Effector memory CD8-positive, alpha-beta T cell (primary cell): ENCODE measurements at regions not wholly inside any gene's neighbourhood (a gene's known extent, or its start where the extent isn't known, plus 50 kb on each side); places are given as distances from the start of the nearest gene placed in this dataset.
"Not testable (repeated sequence)": the region's sequence is repeated elsewhere in the genome, so short reads cannot be mapped to it uniquely, and the experiment has no call there.

Experiments
- ATAC-seq: fragments of 150-1000 bp; cut with Tn5 transposase; replicated peaks from 2 replicates; pipeline ENCODE4 v1.10.0; 2021; ENCODE audit warnings: mild to moderate bottlenecking, moderate library complexity
- DNase-seq, 3 experiments: peaks; one replicate each; pipeline ENCODE4 v3.0.0; 2021
- H3K27ac Mint-ChIP-seq, 2 donors: one replicate each; pipeline ENCODE4 v1.8.0; 2022; ENCODE audit warnings: mild to moderate bottlenecking in 2 of 2, mixed read lengths in 2 of 2, moderate library complexity in 2 of 2
- H3K27me3 Mint-ChIP-seq, 2 donors: one replicate each; pipeline ENCODE4 v1.8.0; 2022; ENCODE audit warnings: mixed read lengths in 2 of 2
- H3K36me3 Mint-ChIP-seq: one replicate; pipeline ENCODE4 v1.8.0; 2022; ENCODE audit warnings: mild to moderate bottlenecking, moderate library complexity, mixed read lengths; ENCODE audit not compliant: insufficient read depth
- H3K4me1 Mint-ChIP-seq, 2 donors: one replicate each; pipeline ENCODE4 v1.8.0; 2022; ENCODE audit warnings: low read depth in 2 of 2, mixed read lengths in 2 of 2
- H3K4me3 Mint-ChIP-seq, 2 donors: one replicate each; pipeline ENCODE4 v1.8.0; 2022; ENCODE audit warnings: mild to moderate bottlenecking in 2 of 2, mixed read lengths in 2 of 2, moderate library complexity in 2 of 2
- H3K9me3 Mint-ChIP-seq, 2 donors: one replicate each; pipeline ENCODE4 v1.8.0; 2022; ENCODE audit warnings: mixed read lengths in 2 of 2

GRCh38 chr4:100935090-100935489 is 412.2 kb downstream of the PPP3CA start:
- DNase-seq (peak in 1 of 3 experiments; percentile 10), ATAC-seq (peak; percentile 46)

GRCh38 chr4:100933628-100934027 is 413.7 kb downstream of the PPP3CA start:
- peak overlapping the region; percentile 10 to 82 for H3K27ac Mint-ChIP-seq
- H3K9me3 Mint-ChIP-seq, result no peaks in the 10 kb centered on the region
- H3K4me3 Mint-ChIP-seq, result peak overlapping the region; percentile 44 to 50
- H3K27me3 Mint-ChIP-seq, result no peaks in the 10 kb centered on the region
- no peak for ATAC-seq
- peaks cover 10 to 14% of the 10 kb centered on the region in 2 donors for H3K4me1 Mint-ChIP-seq
- DNase-seq, result no peak
- H3K36me3 Mint-ChIP-seq, result no peaks in the 10 kb centered on the region

More at GRCh38 chr4:100935090-100935489, 412.2 kb downstream of the PPP3CA start:
- Mint-ChIP-seq H3K4me3 (no peak overlapping the region), H3K9me3 (no peaks in the 10 kb centered on the region), H3K4me1 (peaks cover 10 to 14% of the 10 kb centered on the region in 2 donors), H3K27me3 (no peaks in the 10 kb centered on the region), H3K36me3 (no peaks in the 10 kb centered on the region), H3K27ac (no peak overlapping the region)

- Mint-ChIP-seq H3K36me3 (no peaks in the 10 kb centered on the region), H3K4me1 (peaks cover 10 to 14% of the 10 kb centered on the region in 2 donors), H3K27ac (no peak overlapping the region), H3K27me3 (no peaks in the 10 kb centered on the region), H3K4me3 (no peak overlapping the region), H3K9me3 (no peaks in the 10 kb centered on the region)
- ATAC-seq, result no peak
- DNase-seq, result no peak
Measured at GRCh38 chr4:100929758-100930157, 411.9 kb upstream of the EMCN start.

GRCh38 chr4:100929135-100929534 is 411.3 kb upstream of the EMCN start:
- ATAC-seq, result no peak
- Mint-ChIP-seq H3K4me1 (peaks cover 10 to 14% of the 10 kb centered on the region in 2 donors), H3K4me3 (no peak overlapping the region), H3K27me3 (no peaks in the 10 kb centered on the region), H3K9me3 (no peaks in the 10 kb centered on the region), H3K36me3 (no peaks in the 10 kb centered on the region), H3K27ac (no peak overlapping the region)
- DNase-seq, result no peak

GRCh38 chr4:100926039-100926717 is 408.4 kb upstream of the EMCN start:
- no peak overlapping the region for H3K27ac Mint-ChIP-seq

GRCh38 chr4:100913685-100914084 is 395.9 kb upstream of the EMCN start:
- H3K27ac Mint-ChIP-seq, result no peak overlapping the region
- no peaks in the 10 kb centered on the region for H3K9me3 Mint-ChIP-seq
- DNase-seq (no peak), ATAC-seq (no peak)
- peaks cover 14 to 20% of the 10 kb centered on the region in 2 donors for H3K27me3 Mint-ChIP-seq
- H3K4me3 Mint-ChIP-seq, result no peak overlapping the region
- H3K4me1 Mint-ChIP-seq, result no peaks in the 10 kb centered on the region
- H3K36me3 Mint-ChIP-seq, result no peaks in the 10 kb centered on the region

More at GRCh38 chr4:100926039-100926717, 408.4 kb upstream of the EMCN start:
- no peak for DNase-seq
- Mint-ChIP-seq H3K27me3 (no peaks in the 10 kb centered on the region), H3K36me3 (no peaks in the 10 kb centered on the region), H3K4me1 (no peaks in the 10 kb centered on the region), H3K4me3 (no peak overlapping the region), H3K9me3 (no peaks in the 10 kb centered on the region)
- no peak for ATAC-seq

GRCh38 chr4:100908540-100908939 is 390.7 kb upstream of the EMCN start:
- Mint-ChIP-seq H3K4me1 (peaks cover 0 to 3% of the 10 kb centered on the region in 2 donors), H3K36me3 (no peaks in the 10 kb centered on the region), H3K27me3 (no peaks in the 10 kb centered on the region), H3K9me3 (no peaks in the 10 kb centered on the region), H3K27ac (no peak overlapping the region), H3K4me3 (no peak overlapping the region)
- DNase-seq (no peak), ATAC-seq (no peak)

- Mint-ChIP-seq H3K36me3 (no peaks in the 10 kb centered on the region), H3K27ac (no peak overlapping the region), H3K4me1 (peaks cover 0 to 3% of the 10 kb centered on the region in 2 donors), H3K9me3 (no peaks in the 10 kb centered on the region), H3K4me3 (no peak overlapping the region), H3K27me3 (no peaks in the 10 kb centered on the region)
- no peak for DNase-seq
- ATAC-seq, result no peak
Measured at GRCh38 chr4:100907465-100908454, 389.9 kb upstream of the EMCN start.

- Mint-ChIP-seq H3K9me3 (no peaks in the 10 kb centered on the region), H3K27me3 (no peaks in the 10 kb centered on the region), H3K4me1 (peaks cover 0 to 3% of the 10 kb centered on the region in 2 donors), H3K27ac (no peak overlapping the region), H3K4me3 (no peak overlapping the region), H3K36me3 (no peaks in the 10 kb centered on the region)
- DNase-seq (no peak), ATAC-seq (no peak)
Measured at GRCh38 chr4:100906973-100907372, 389.2 kb upstream of the EMCN start.

GRCh38 chr4:100900945-100901344 is 383.1 kb upstream of the EMCN start:
- not testable (repeated sequence) for H3K9me3 Mint-ChIP-seq

GRCh38 chr4:100900134-100900533 is 382.3 kb upstream of the EMCN start:
- no peaks in the 10 kb centered on the region for H3K9me3 Mint-ChIP-seq
- H3K4me1 Mint-ChIP-seq, result peaks cover 5 to 9% of the 10 kb centered on the region in 2 donors
- H3K27ac Mint-ChIP-seq, result no peak overlapping the region
- no peaks in the 10 kb centered on the region for H3K27me3 Mint-ChIP-seq
- no peaks in the 10 kb centered on the region for H3K36me3 Mint-ChIP-seq
- no peak overlapping the region for H3K4me3 Mint-ChIP-seq
- DNase-seq (no peak), ATAC-seq (no peak)

More at GRCh38 chr4:100900945-100901344, 383.1 kb upstream of the EMCN start:
- not testable (repeated sequence) for DNase-seq, ATAC-seq, H3K4me1 Mint-ChIP-seq, H3K4me3 Mint-ChIP-seq, H3K27me3 Mint-ChIP-seq, H3K36me3 Mint-ChIP-seq, H3K27ac Mint-ChIP-seq

GRCh38 chr4:100898844-100899243 is 381.0 kb upstream of the EMCN start:
- H3K9me3 Mint-ChIP-seq, result no peaks in the 10 kb centered on the region
- H3K27me3 Mint-ChIP-seq, result no peaks in the 10 kb centered on the region
- H3K4me1 Mint-ChIP-seq, result peaks cover 5 to 14% of the 10 kb centered on the region in 2 donors
- no peaks in the 10 kb centered on the region for H3K36me3 Mint-ChIP-seq
- ATAC-seq (no peak), DNase-seq (no peak)
- no peak overlapping the region for H3K27ac Mint-ChIP-seq
- H3K4me3 Mint-ChIP-seq, result no peak overlapping the region

- peaks cover 5 to 14% of the 10 kb centered on the region in 2 donors for H3K4me1 Mint-ChIP-seq
- no peaks in the 10 kb centered on the region for H3K9me3 Mint-ChIP-seq
- H3K27me3 Mint-ChIP-seq, result no peaks in the 10 kb centered on the region
- H3K36me3 Mint-ChIP-seq, result no peaks in the 10 kb centered on the region
- ATAC-seq, result peak; percentile 89
- H3K27ac Mint-ChIP-seq, result peak overlapping the region; percentile 91 to 99
- no peak for DNase-seq
- H3K4me3 Mint-ChIP-seq, result peak overlapping the region; percentile 81 to 91
Measured at GRCh38 chr4:100895556-100896197, 377.9 kb upstream of the EMCN start.
